ENCODE measurements at regions not wholly inside any gene's neighbourhood (a gene's known extent, or its start where the extent isn't known, plus 50 kb on each side); places are given as distances from the start of the nearest gene placed in this dataset.
"Not testable (repeated sequence)": the region's sequence is repeated elsewhere in the genome, so short reads cannot be mapped to it uniquely, and the experiment has no call there.

DNA sequence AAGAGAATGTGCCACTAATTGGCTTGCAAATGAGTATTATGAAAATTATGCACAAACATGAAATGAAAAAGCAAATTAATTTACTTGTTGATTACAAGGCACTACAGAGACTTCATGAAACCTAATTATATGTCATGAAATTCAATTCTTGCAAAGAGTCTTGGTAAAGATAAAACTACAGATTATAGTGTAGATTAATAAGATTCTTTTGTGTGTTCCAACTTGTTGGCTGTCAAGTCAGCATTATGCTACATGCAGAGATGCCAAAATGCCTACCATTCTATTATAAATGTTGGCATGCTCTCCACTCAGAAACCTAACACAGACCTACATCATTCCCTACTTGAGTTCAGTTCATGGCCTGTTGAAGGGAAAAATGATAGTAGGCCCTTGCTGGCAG, 97.2 kb upstream of the KITLG start:
- H3K4me3 Mint-ChIP-seq (ENCODE audit: unreplicated experiment), result no peak overlapping the region
- H3K9me3 Mint-ChIP-seq (ENCODE audit: unreplicated experiment), result no peaks in the 10 kb centered on the region
- no peaks in the 10 kb centered on the region for H3K4me1 Mint-ChIP-seq (ENCODE audit: unreplicated experiment)
- H3K27me3 Mint-ChIP-seq (ENCODE audit: unreplicated experiment), result no peaks in the 10 kb centered on the region
- TF ChIP-seq, protein P1, sequence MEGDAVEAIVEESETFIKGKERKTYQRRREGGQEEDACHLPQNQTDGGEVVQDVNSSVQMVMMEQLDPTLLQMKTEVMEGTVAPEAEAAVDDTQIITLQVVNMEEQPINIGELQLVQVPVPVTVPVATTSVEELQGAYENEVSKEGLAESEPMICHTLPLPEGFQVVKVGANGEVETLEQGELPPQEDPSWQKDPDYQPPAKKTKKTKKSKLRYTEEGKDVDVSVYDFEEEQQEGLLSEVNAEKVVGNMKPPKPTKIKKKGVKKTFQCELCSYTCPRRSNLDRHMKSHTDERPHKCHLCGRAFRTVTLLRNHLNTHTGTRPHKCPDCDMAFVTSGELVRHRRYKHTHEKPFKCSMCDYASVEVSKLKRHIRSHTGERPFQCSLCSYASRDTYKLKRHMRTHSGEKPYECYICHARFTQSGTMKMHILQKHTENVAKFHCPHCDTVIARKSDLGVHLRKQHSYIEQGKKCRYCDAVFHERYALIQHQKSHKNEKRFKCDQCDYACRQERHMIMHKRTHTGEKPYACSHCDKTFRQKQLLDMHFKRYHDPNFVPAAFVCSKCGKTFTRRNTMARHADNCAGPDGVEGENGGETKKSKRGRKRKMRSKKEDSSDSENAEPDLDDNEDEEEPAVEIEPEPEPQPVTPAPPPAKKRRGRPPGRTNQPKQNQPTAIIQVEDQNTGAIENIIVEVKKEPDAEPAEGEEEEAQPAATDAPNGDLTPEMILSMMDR (IDR thresholded peaks at IDR 0.05), result no peak
- no peak overlapping the region for H3K27ac Mint-ChIP-seq (ENCODE audit: unreplicated experiment)
- DNase-seq (ENCODE audit: extremely low spot score, unreplicated experiment), result no peak
- H3K36me3 Mint-ChIP-seq (ENCODE audit: unreplicated experiment), result no peaks in the 10 kb centered on the region

DNA sequence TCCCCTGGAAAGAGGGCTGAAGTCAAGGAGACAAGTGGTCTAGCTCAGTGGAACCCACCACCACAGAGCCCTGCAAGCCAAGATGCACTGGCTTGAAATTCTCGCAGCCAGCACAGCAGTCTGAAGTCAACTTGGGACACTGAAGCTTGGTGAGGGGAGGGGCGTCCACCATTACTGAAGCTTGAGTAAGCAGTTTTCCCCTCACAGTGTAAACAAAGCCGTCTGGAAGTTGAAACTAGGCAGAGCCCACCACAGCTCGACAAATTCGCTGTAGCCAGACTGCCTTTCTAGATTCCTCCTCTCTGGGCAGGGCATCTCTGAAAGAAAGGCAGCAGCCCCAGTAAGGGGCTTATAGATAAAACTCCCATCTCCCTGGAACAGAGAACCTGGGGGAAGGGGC, 87.3 kb upstream of the KITLG start:
- not testable (repeated sequence) for DNase-seq (ENCODE audit: extremely low spot score, unreplicated experiment); H3K4me3 Mint-ChIP-seq (ENCODE audit: unreplicated experiment); H3K4me1 Mint-ChIP-seq (ENCODE audit: unreplicated experiment); H3K27me3 Mint-ChIP-seq (ENCODE audit: unreplicated experiment); H3K36me3 Mint-ChIP-seq (ENCODE audit: unreplicated experiment); H3K27ac Mint-ChIP-seq (ENCODE audit: unreplicated experiment)
- H3K9me3 Mint-ChIP-seq (ENCODE audit: unreplicated experiment), result peaks cover 11% of the 10 kb centered on the region

DNA sequence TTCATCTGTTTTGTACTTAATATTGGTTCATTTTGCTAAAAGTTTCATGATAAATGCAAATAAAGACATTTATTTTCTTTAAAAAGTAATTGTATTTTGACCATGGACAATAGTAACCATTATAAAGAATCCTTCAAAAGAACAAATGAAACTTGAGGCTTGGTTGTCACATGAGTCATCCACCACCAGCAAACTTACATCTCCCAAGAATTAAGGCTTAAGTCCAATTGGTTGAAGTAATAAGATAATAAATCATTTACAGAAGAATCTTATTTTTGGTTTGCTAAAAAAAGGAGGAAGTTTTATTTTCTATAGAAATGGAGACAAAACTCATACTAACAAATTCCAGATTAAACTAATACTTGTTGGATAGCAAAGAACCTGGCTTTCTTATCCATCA, 84.8 kb upstream of the KITLG start:
- TF ChIP-seq, protein P1 (IDR thresholded peaks at IDR 0.05), result no peak
- DNase-seq (ENCODE audit: extremely low spot score, unreplicated experiment), result no peak
- H3K4me3 Mint-ChIP-seq (ENCODE audit: unreplicated experiment), result no peak overlapping the region
- H3K27ac Mint-ChIP-seq (ENCODE audit: unreplicated experiment), result no peak overlapping the region
- no peaks in the 10 kb centered on the region for H3K27me3 Mint-ChIP-seq (ENCODE audit: unreplicated experiment)
- peaks cover 7% of the 10 kb centered on the region for H3K9me3 Mint-ChIP-seq (ENCODE audit: unreplicated experiment)
- no peaks in the 10 kb centered on the region for H3K36me3 Mint-ChIP-seq (ENCODE audit: unreplicated experiment)
- no peaks in the 10 kb centered on the region for H3K4me1 Mint-ChIP-seq (ENCODE audit: unreplicated experiment)

DNA sequence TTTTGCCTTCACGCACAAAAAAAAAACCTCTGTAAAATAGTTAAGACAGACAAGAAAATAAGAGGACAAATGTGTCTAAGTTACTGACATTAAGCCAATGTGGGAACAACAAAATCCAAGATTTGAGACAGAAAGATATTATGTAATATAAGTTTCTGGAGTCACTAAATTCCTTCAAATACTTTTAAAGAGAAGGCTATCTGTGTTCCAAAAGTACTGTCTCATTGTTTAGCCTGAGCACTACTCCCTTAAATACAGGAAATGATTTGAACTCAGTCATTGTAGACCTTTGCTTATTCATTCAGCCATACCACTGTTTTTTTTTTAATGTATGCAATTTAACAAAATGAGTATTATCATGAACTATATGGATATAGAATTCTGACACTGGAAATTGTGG, 82.7 kb upstream of the KITLG start:
- Mint-ChIP-seq H3K36me3 (ENCODE audit: unreplicated experiment) (no peaks in the 10 kb centered on the region), H3K27ac (ENCODE audit: unreplicated experiment) (no peak overlapping the region), H3K27me3 (ENCODE audit: unreplicated experiment) (no peaks in the 10 kb centered on the region), H3K4me3 (ENCODE audit: unreplicated experiment) (no peak overlapping the region), H3K9me3 (ENCODE audit: unreplicated experiment) (no peaks in the 10 kb centered on the region), H3K4me1 (ENCODE audit: unreplicated experiment) (no peaks in the 10 kb centered on the region)
- TF ChIP-seq, protein P1 (IDR thresholded peaks at IDR 0.05), result no peak
- no peak for DNase-seq (ENCODE audit: extremely low spot score, unreplicated experiment)

DNA sequence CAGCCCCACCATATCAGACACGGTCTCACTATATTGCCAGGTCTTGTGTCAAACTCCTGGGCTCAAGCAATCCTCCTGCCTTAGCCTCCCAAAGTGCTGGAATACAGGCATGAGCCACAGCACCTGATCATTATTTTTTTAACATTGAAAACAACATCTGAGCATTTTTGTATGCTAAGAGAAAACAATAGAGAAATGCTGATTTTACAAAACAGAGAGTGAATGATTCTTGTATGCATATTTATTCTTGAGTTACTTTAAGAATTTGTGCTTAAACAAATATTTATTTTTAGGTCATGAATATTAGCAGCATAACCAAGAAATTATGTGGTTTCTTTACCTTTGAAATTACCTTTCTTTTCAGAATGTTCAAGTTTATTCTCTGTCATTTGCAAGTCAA, 81.8 kb upstream of the KITLG start:
- Mint-ChIP-seq H3K36me3 (ENCODE audit: unreplicated experiment) (no peaks in the 10 kb centered on the region), H3K27ac (ENCODE audit: unreplicated experiment) (no peak overlapping the region), H3K4me1 (ENCODE audit: unreplicated experiment) (no peaks in the 10 kb centered on the region), H3K9me3 (ENCODE audit: unreplicated experiment) (no peaks in the 10 kb centered on the region), H3K27me3 (ENCODE audit: unreplicated experiment) (no peaks in the 10 kb centered on the region), H3K4me3 (ENCODE audit: unreplicated experiment) (no peak overlapping the region)
- TF ChIP-seq, protein P1 (IDR thresholded peaks at IDR 0.05), result no peak
- no peak for DNase-seq (ENCODE audit: extremely low spot score, unreplicated experiment)

DNA sequence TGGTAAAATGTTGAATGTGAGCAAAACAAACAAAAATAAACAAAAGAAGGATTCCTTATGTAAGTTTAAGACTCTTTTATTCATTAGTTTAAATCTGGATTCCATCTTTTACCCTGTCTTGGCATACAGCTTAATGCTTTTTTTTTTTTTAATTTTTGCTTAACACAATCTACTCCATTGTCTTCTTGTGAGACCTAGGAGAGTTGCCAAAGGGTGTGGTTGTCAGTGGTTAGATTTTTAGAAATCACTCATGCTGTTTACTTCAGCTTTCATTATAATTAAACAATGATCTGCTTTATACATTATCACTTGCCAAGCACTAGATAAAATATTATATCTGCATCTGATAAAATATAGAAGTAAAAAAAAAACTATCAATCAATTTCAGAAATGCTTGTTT, 77.7 kb upstream of the KITLG start:
- Mint-ChIP-seq H3K9me3 (ENCODE audit: unreplicated experiment) (peaks cover 5% of the 10 kb centered on the region), H3K4me3 (ENCODE audit: unreplicated experiment) (no peak overlapping the region), H3K4me1 (ENCODE audit: unreplicated experiment) (no peaks in the 10 kb centered on the region), H3K36me3 (ENCODE audit: unreplicated experiment) (no peaks in the 10 kb centered on the region), H3K27me3 (ENCODE audit: unreplicated experiment) (no peaks in the 10 kb centered on the region), H3K27ac (ENCODE audit: unreplicated experiment) (no peak overlapping the region)
- no peak for DNase-seq (ENCODE audit: extremely low spot score, unreplicated experiment)
- TF ChIP-seq, protein P1 (IDR thresholded peaks at IDR 0.05), result no peak
